OCI-M2 (cell line): ENCODE measurements at regions not wholly inside any gene's neighbourhood (a gene's known extent, or its start where the extent isn't known, plus 50 kb on each side); places are given as distances from the start of the nearest gene placed in this dataset.
"Not testable (repeated sequence)": the region's sequence is repeated elsewhere in the genome, so short reads cannot be mapped to it uniquely, and the experiment has no call there.

ENCODE experiments used
- DNase-seq: peaks from one replicate; lab custom pipeline; 2025; ENCODE audit not compliant: unreplicated experiment; lab: John Stamatoyannopoulos, UW

DNA sequence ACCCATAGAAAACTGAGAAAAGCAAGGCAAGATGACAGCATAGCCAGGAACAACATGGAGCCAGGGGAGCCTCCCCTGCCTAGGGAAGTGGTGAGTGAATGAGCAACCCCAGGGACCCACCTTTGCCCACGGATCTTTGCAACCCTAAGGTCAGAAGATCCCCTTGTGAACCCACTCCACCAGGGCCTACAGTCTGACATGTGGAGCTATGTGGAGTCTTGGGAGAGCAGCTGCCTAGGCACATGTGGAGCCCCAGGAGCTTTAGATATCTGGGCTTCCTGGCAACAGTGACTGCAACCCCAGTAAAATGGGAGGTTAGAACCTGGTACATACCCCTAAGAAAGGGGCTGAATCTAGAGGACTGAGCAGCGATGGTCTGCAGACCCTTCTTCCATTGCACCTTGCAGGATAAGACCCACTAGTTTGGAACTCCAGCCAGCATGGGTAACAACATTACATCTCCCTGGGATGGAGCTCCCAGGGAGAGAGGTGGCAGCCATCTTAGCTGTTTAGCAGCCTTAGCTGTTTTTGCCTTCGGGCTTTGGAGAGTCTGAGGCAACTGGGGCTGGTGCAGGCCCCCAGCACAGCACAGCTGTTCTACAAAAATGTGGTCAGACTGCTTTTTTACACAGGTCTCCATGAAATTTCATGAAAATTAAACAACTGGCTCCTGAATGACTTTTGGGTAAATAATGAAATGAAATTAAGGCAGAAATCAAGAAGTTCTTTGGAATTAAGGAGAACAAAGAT is 104.7 kb upstream of the TRIM2 start:
- no peak for DNase-seq

DNA sequence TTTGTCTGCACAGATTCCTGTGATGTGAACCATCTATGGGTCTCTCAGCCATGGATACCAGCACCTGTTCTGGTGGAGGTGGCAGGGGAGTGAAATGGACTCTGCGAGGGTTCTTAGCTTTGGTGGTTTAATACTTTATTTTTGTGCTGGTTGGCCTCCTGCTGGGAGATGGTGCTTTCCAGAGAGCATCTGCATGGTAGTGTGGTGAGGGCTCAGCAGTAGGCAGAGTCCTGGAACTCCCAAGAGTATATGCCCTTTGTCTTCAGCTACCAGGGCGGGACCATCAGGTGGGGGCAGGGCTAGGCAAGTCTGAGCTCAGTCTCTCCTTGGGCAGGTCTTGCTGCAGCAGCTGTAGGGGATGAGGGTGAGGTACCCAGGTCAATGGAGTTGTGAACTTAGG is 97.5 kb upstream of the TRIM2 start:
- not testable (repeated sequence) for DNase-seq

DNA sequence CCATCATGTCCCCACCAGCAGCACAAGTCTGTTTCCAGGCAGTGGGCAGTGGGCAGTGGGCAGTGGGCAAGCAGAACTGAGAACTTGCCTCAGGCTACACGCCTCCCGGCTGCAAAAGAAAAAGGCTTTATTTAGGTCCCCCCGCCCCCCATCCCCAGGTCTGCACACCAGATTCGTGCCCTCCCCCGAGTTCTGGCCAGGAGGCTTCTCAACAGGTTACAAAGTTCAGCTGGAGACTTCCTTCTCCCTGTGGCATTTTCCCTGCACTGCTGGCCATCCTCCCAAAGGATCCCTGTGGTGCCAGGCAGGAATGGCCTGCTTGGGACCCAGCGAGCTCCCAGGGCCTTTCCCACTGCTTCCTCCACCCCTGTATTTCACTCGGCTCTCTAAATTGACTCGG is 97.0 kb upstream of the TRIM2 start:
- DNase-seq = no peak

DNA sequence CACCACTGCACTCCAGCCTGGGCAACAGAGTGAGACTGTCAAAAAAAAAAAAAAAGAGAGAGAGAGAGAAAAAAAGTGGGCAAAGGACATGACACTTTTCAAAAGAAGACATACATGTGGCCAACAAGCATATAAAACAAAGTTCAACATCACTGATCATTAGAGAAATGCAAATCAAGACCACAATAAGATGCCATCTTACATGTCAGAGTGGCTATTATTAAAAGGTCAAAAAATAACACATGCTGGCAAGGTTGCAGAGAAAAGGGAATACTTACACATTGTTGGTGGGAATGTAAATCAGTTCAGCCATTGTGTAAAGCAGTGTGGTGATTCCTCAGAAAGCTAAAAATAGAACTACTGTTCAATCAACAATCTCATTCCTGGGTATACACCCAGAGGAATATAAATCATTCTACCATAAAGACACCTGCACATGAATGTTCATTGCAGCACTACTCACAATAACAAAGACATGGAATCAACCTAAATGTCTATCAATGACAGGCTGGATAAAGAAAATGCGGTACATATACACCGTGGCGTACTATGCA is 94.9 kb upstream of the TRIM2 start:
- no peak for DNase-seq

DNA sequence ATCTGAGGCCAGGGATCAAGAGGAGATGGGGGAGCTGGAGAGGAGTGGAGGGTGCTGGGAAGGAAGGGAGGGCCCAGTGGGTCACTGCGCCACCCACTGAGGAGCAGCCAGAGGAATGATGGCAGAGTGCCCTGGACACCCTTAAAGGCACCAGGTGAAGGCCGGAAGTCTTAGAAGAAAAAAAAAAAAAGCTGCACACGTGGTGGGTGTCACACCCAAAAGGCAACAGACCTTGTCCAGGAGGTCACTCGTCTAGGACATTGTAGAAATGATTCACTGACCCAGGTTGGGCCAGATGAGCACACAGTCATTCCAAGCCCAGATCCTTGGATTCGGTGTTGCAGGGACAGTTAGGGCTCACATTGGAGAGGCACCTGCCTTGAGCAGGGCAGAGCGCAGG is 93.5 kb upstream of the TRIM2 start:
- no peak for DNase-seq

DNA sequence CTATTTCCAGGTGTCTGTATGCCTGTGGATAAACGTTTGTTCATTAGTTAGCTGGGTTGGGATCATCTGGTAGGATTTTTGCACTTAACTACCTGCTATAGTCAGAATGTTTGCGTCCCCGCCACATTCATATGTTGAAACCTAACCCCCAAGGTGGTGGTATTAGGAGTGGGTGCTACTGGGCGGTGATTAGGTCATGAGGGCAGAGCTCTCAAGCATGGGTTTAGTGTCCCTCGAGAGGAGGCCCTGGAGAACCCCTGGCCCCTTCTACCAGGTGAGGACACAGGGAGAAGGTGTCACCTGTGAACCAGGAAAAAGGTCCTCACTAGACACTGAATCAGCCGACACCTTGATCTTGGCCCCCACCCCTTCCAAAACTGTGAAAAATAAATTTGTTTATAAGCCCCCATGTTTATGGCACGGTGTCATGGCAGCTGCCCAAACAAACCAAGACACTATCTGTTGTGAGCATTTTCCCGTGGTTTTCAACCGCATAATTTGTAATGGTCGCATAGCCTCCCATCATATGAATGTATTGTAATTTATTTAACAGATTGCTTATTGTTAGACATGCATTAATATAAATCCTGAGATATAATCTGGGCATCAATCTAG is 92.7 kb upstream of the TRIM2 start:
- DNase-seq = no peak

DNA sequence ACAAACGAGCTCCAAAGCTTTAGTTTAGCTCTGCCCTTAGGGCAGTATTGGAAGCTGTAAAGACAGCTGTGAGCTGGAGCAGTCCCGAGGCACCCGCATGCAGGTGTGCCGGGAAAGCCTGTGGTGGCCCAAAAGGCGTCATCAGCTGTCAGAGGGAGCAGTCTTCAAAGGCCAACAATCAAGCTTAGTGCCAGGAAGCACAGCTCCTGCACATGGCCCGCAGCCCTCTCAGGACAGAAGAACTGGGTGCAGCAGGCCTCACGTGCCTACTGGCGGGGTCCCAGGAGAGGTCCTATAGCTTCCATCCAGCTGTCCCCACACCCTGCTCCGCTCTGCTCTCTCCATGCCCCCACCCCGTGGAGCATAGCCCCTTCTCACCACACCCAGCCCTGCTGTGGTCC is 92.2 kb upstream of the TRIM2 start:
- DNase-seq = no peak

DNA sequence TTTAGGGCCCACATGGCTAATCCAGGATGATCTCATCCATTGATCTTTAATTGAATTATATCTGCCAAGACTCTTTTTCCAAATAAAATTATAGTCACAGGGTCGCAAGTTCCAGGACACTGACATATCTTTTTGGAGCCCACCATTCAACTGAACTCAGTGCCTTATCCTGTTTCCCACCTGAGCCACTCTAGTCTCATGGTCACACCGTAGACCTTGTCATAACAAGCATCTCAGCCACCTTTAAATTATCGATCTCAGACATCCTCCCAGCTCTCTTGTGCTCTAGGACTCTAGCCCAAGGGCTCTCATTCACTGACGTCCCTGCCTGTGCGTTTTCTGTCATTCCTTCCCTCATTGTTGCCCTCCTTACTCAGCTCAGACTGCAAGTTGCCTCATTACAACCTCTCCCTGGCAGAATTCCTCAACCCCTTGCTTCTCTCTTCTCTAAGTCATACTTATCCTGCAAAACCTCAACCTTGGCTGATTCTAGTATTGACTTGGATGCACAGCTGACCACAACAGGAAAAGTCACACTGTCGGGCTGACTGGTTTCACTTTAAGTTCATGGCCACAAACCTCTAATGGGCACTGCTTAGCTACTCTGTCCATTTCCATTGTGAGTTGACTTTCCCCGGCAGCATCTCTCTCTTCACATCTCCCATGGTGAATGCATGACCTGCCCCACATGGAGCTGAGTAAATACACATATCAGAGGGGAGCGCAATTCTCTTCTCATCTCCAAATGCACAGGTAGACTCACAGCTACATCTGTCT is 91.0 kb upstream of the TRIM2 start:
- no peak for DNase-seq

DNA sequence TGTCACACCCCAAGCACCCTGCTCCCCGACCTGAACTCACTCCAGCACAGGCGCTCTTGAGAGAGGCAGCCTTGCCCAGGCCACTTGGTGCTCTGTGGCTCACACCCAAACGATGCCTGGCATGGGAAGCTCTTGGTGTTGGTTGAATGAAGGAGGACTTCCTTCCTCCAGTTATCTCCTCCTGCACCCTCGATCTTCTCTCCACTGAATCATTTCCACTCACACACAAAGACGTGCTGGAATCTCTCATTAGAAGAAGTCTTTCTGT is 90.5 kb upstream of the TRIM2 start:
- no peak for DNase-seq

DNA sequence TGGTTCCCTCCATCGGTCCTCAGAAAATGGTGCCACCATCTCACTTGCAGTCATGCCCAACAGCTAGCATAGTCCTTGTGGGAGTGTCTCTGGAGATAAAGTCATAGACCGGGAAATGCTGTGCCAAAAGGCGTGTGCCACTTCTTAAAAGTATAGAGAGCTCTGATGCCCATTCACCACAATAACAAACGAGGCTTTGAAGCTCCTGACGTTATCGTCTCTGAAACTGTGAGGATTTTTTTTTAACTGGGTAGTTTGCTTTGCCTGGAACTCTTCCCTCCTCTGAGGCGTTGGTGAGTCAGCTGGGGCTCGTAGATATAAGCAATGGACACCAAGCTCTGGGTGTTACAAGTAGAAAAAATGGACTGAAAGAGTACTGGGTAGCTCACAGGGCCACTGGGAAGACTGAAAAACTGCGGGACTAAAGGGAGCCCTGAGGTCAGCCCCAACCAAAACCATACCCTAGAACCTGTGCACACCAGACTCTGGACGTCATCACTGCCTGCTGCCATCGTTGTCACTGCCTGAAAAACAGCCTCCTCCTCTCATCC is 89.4 kb upstream of the TRIM2 start:
- DNase-seq = no peak

DNA sequence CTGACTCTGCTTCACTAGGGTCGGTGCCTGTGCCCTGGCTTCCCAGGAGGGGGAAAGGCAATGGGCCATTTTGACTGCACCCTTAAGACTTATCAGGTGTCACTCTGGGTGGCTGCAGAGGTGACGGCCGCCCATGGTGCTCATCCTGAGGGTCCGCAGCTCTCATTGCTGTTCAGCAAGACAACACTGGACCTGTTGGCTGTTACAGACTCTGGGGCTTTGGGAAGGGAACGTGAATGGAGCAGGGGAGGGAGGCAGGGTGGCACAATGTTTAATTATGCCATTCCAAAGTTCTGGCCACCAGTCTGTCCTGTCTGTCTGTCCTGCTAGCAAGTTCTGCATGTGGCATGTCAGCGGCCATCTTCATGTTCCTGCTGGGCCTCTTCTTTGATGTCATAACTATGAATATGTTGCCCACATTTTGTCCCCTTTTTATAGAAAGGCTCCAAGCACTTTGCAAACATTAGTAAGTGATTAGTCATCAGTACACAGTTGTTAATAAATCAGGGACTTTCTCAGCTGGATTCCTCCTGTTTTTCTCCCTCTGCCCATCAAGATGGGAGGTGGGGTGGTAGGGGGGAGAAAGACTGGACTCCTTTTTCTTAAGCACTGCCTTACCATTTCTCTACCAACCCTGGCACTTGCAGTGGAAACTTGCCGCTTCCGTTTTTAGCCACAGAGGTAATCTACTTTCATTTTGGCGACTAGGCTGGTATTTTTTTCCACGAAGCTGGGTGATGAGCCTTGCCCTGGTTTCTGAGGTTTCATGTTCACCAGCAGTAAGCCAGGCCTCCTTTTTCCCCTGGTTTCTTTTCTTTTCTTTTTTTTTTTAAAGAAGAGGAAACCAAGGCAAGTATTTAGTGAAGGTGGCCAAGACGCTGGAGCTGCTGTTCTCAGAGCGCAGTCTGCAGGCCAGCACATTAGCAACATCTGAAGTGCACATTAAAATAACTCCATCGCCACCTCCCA is 88.6 kb upstream of the TRIM2 start:
- DNase-seq = no peak

DNA sequence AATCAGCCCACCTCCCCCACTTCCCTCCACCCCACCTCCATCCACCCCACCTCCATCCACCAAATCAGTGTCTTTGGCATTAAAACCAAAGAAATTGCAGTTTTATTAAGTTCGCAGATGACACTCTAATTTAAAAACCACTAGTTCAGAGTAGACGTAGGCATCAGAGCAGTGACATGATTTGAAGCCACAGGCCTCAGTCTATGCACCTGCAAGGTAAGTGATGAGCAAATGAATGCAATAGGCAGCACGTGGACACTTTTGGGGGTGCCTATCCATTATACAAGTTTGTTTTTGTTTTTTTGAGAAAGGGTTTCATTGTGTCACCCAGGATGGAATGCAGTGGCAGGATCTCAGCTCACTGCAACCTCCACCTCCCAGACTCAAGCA is 88.0 kb upstream of the TRIM2 start:
- DNase-seq = no peak

DNA sequence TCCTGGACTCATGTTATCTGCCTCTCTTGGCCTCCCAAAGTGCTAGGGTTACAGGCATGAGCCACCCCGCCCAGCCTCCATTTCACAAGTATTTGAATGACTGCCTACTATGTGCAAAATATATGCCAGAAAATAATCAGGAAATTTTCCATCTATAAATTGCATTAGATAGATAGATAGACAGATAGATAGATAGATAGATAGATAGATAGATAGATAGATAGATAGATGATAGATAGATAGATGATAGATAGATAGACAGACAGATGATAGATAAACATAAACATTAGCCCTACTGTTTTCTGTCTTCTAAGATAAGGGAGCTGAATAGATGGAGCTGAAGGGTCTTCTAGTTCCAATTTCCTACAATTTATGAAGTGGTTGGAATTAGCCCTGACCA is 87.4 kb upstream of the TRIM2 start:
- DNase-seq = no peak

DNA sequence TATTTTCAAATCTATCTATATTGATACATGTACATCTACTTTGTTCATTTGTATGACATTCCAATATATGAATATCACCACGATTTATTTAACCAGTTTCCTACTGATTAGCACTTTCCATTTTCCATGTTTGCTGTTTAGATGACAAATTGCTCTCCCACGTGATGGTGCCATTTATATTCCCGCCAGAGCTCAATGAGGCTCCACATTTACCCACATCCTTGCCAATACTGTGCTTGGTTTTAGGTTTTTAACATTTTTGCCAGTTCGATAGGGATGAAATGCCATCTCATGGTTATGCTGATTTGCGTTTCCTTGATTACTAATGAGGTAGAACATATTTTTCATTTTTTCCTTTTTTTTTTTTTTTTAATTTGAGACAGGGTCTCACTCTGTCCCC is 86.7 kb upstream of the TRIM2 start:
- DNase-seq = no peak

DNA sequence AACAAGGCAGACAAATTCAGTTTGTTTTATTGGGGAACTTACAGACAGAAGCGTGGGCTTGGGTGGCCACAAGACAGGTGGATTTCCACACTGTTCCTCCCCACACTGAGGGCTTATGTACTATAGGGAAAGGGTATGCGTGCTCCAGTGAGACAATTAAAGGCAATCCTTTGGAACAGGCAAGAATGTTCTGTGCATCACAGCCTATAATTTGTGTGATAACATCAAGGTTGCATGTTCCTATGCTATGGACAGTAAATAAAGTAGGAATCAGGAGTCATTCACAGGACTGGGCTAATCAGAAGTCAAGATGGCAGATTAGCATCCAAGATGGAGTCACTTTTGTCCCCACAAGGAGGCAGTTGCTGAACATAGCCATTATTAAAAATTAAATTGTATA is 84.6 kb upstream of the TRIM2 start:
- DNase-seq = no peak

DNA sequence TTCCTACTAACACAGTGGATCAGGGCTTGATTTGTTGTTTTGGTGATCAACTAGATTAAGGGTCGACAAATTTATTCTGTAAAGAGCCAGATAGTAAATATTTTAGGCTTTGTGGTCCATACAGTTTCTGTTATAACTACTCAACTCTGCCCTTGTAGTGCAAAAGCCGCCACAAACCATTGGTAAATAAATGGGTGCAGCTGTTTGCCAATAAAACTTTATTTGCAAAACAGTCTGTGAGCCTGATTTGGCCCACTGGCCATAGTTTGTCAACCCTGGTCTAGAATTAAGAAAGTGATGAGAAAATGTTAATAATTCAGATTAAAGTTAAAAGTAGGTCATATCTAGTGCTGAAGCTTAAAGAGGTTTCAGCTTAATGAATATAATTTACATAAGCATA is 84.0 kb upstream of the TRIM2 start:
- DNase-seq = no peak

DNA sequence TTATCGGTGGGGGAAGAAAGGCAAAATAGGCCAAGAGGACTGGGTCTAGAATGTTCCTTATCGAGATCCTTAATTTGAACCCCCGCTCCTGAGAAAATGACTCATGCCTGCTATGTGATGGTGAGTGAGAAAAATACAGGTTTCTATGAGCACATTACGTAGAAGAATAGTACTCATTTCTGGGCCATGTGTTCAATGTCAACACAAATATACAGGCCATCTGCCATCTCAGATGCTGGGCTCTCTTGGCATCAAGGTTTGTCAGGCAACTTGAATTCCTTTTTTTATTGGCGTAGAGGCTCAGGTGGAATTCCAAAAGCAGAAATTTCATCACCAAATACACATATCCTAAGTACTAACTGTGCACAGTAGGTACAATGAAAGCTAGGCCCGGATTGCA is 81.4 kb upstream of the TRIM2 start:
- DNase-seq = no peak

DNA sequence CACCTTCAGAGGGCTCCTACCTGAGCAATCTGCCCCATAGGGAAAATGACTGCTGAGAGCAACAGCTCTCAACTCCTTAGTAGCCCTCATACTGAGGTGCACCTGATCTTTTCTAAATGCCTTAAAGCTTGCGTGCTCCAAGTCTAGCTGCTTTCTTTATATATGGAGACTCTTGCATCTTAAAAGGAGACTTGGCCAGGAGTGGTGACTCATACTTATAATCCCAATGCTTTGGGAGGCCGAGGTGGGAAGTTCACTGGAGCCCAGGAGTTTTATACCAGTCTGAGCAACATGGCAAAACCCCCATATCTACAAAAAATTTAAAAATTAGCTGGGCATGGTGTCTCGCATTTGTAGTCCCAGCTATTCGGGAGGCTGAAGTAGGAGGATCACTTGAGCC is 78.1 kb upstream of the TRIM2 start:
- DNase-seq = no peak

DNA sequence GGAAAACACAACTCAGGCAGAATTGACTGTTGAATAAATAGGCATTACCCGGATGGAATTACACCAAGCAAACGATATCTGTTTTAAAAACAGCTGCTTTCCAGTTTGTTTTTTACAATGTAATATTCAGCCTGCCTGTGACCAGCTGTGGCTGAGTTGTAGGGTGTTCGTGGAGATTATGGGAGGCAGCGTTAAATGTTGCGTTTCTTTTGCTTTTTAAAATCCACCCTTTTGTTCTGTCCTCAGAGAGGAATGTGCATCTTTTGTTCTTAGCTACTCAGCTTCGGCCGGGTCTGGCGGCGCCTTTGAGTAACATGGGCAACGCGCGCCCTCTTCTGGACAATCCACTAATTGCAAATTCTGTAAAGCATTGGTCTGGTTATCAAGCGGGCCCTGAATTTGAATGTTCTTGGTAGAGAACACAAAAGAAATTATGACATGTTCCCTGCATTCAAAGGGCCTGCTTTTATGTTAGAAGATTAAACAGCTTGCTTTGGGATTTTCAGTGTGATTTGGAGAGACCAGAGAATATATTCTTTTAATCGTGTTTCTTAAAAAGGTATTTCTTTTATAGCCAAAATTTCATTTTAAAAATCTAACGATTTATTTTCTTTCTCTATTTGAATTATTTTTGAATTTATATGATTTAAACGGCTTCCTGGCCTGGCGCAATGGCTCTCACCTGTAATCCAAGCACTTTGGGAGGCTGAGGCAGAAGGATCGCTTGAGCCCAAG is 76.3 kb upstream of the TRIM2 start:
- peak; percentile 39 for DNase-seq

DNA sequence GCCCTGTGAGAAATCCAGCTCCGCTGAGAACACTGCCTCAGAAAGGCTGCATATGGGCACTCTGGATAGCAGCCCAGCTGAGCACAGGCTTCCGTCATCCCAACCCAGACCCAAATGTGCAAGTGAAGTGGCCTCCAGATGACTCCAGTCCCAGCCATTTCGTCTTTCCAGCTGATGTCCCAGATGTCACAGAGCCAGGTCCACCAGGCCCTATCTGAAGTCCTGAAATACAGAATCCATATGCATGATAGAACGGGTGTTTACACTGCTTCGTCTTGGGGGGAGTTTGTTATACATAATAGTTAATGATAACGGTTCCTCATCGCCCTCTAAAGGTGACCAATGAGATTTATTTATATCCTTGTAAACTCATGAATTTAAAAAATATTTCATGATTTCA is 72.6 kb upstream of the TRIM2 start:
- DNase-seq = no peak
